H9 (cell line): ENCODE measurements at regions not wholly inside any gene's neighbourhood (a gene's known extent, or its start where the extent isn't known, plus 50 kb on each side); places are given as distances from the start of the nearest gene placed in this dataset.

Source experiments
- DNase-seq: peaks from one replicate; pipeline ENCODE4 v3.0.0-alpha.2; 2017
- H2AFZ ChIP-seq: one replicate; pipeline ENCODE4 v1.6.1; 2013; ENCODE audit warnings: mild to moderate bottlenecking, low read length, control low read depth, moderate library complexity
- H2AK5ac ChIP-seq: 2 replicates; pipeline ENCODE4 v1.6.1; 2013; ENCODE audit warnings: low read length, control low read depth, mixed read lengths; ENCODE audit not compliant: insufficient read length
- H2BK120ac ChIP-seq: one replicate; pipeline ENCODE4 v1.6.1; 2013; ENCODE audit warnings: low read depth, mild to moderate bottlenecking, low read length, control low read depth, inconsistent platforms; ENCODE audit not compliant: poor library complexity, severe bottlenecking
- H2BK12ac ChIP-seq: 2 replicates; pipeline ENCODE4 v1.6.1; 2013; ENCODE audit warnings: low read length, control low read depth, mixed read lengths, low read depth; ENCODE audit not compliant: insufficient read length
- H2BK15ac ChIP-seq: 2 replicates; pipeline ENCODE4 v1.6.1; 2013; ENCODE audit warnings: low read depth, low read length, control low read depth
- H2BK20ac ChIP-seq: one replicate; pipeline ENCODE4 v1.6.1; 2013; ENCODE audit warnings: low read depth, mild to moderate bottlenecking, low read length, control low read depth, inconsistent platforms; ENCODE audit not compliant: poor library complexity, severe bottlenecking
- H2BK5ac ChIP-seq: 2 replicates; pipeline ENCODE4 v1.6.1; 2013; ENCODE audit warnings: low read length, control low read depth, mixed read lengths; ENCODE audit not compliant: insufficient read length
- H3K14ac ChIP-seq: 2 replicates; pipeline ENCODE4 v1.6.1; 2013; ENCODE audit warnings: low read length, control low read depth; ENCODE audit not compliant: insufficient read depth
- H3K18ac ChIP-seq: 2 replicates; pipeline ENCODE4 v1.6.1; 2013; ENCODE audit warnings: low read depth, mild to moderate bottlenecking, mixed read lengths, low read length, control low read depth; ENCODE audit not compliant: insufficient read length
- H3K23ac ChIP-seq: 2 replicates; pipeline ENCODE4 v1.6.1; 2013; ENCODE audit warnings: low read length, control low read depth, mixed read lengths, low read depth; ENCODE audit not compliant: insufficient read length
- H3K23me2 ChIP-seq: 2 replicates; pipeline ENCODE4 v1.6.1; 2013; ENCODE audit warnings: low read depth, mild to moderate bottlenecking, mixed read lengths, low read length, control low read depth; ENCODE audit not compliant: insufficient read length, poor library complexity, severe bottlenecking
- H3K27ac ChIP-seq: 2 replicates; pipeline ENCODE4 v1.5.1; 2013; ENCODE audit warnings: low read length, control low read depth, mixed read lengths, low read depth; ENCODE audit not compliant: insufficient read length
- H3K27me3 ChIP-seq: 2 replicates; pipeline ENCODE4 v1.6.1; 2013; ENCODE audit warnings: low read length, control low read depth, inconsistent platforms; ENCODE audit not compliant: insufficient read depth
- H3K4ac ChIP-seq: 2 replicates; pipeline ENCODE4 v1.6.1; 2013; ENCODE audit warnings: low read depth, mild to moderate bottlenecking, control low read depth, inconsistent platforms, low read length, moderate library complexity
- H3K4me1 ChIP-seq: 2 replicates; pipeline ENCODE4 v1.6.1; 2013; ENCODE audit warnings: low read length, control low read depth, inconsistent platforms; ENCODE audit not compliant: insufficient read depth
- H3K4me2 ChIP-seq: 2 replicates; pipeline ENCODE4 v1.6.1; 2013; ENCODE audit warnings: low read length, control low read depth, mixed read lengths; ENCODE audit not compliant: insufficient read length, insufficient read depth
- H3K56ac ChIP-seq: 2 replicates; pipeline ENCODE4 v1.6.1; 2013; ENCODE audit warnings: low read depth, mild to moderate bottlenecking, mixed read lengths, low read length, control low read depth; ENCODE audit not compliant: insufficient read length
- H3K79me1 ChIP-seq: 2 replicates; pipeline ENCODE4 v1.6.1; 2013; ENCODE audit warnings: low read depth, mild to moderate bottlenecking, moderate library complexity, low read length, control low read depth, inconsistent platforms; ENCODE audit not compliant: insufficient read depth, poor library complexity, severe bottlenecking
- H3K79me2 ChIP-seq: 2 replicates; pipeline ENCODE4 v1.6.1; 2013; ENCODE audit warnings: low read length, control low read depth, inconsistent platforms; ENCODE audit not compliant: insufficient read depth
- H3K9ac ChIP-seq: 2 replicates; pipeline ENCODE4 v1.6.1; 2013; ENCODE audit warnings: low read length, control low read depth, mixed read lengths; ENCODE audit not compliant: insufficient read length; ENCODE audit errors: extremely low read depth
- H3K9me3 ChIP-seq: one replicate; pipeline ENCODE4 v1.6.1; 2013; ENCODE audit warnings: low read depth, low read length, inconsistent platforms; ENCODE audit not compliant: control insufficient read depth
- H3T11ph ChIP-seq: one replicate; pipeline ENCODE4 v1.6.1; 2013; ENCODE audit warnings: mild to moderate bottlenecking, low read length, control low read depth, inconsistent platforms
- H4K20me1 ChIP-seq: one replicate; pipeline ENCODE4 v1.6.1; 2013; ENCODE audit not compliant: control insufficient read depth, insufficient read length, insufficient read depth
- H4K5ac ChIP-seq: 2 replicates; pipeline ENCODE4 v1.6.1; 2013; ENCODE audit warnings: low read depth, mild to moderate bottlenecking, mixed read lengths, low read length, control low read depth; ENCODE audit not compliant: insufficient read length
- H4K8ac ChIP-seq: replicated peaks from 2 replicates; pipeline ENCODE4 v1.6.1; 2013; ENCODE audit warnings: low read length, control low read depth, mixed read lengths, low read depth; ENCODE audit not compliant: insufficient read length
- H4K91ac ChIP-seq: 2 replicates; pipeline ENCODE4 v1.6.1; 2013; ENCODE audit warnings: low read depth, mild to moderate bottlenecking, moderate library complexity, mixed read lengths, low read length, control low read depth; ENCODE audit not compliant: insufficient read length
- H3K27ac Mint-ChIP-seq, 3 experiments: 2 replicates in 2 of 3; 3 replicates in 1 of 3; pipeline ENCODE4 v1.8.0; 2020 to 2021; ENCODE audit warnings: mixed read lengths in 3 of 3, mild to moderate bottlenecking in 1 of 3, moderate library complexity in 1 of 3
- H3K27me3 Mint-ChIP-seq: 2 replicates; pipeline ENCODE4 v1.8.0; 2021; ENCODE audit warnings: low read depth, mild to moderate bottlenecking, moderate library complexity, mixed read lengths
- H3K36me3 Mint-ChIP-seq, 3 experiments: 2 replicates in 2 of 3; 3 replicates in 1 of 3; pipeline ENCODE4 v1.8.0; 2020 to 2021; ENCODE audit warnings: low read depth in 3 of 3, mixed read lengths in 3 of 3; ENCODE audit not compliant: insufficient read depth in 1 of 3
- H3K4me1 Mint-ChIP-seq, 2 experiments: 2 replicates each; pipeline ENCODE4 v1.8.0; 2020; ENCODE audit warnings: mixed read lengths in 2 of 2
- H3K4me3 Mint-ChIP-seq, 2 experiments: 2 replicates in 1 of 2; 3 replicates in 1 of 2; pipeline ENCODE4 v1.8.0; 2020 to 2021; ENCODE audit warnings: mild to moderate bottlenecking in 2 of 2, mixed read lengths in 2 of 2, moderate library complexity in 1 of 2
- H3K9me3 Mint-ChIP-seq, 2 experiments: 2 replicates in 1 of 2; 3 replicates in 1 of 2; pipeline ENCODE4 v1.8.0; 2020; ENCODE audit warnings: mild to moderate bottlenecking in 2 of 2, mixed read lengths in 2 of 2, moderate library complexity in 1 of 2
- CTCF ChIP-seq: fragments of 200-600 bp; sonication (generic); conservative IDR thresholded peaks from 3 replicates; pipeline ENCODE4 v1.8.0; 2021; ENCODE audit warnings: antibody characterized with exemption, mild to moderate bottlenecking
- WGBS: extraction: QIAGEN DNeasy Blood & Tissue Kit; methylation state at CpG from one replicate; pipeline ENCODE4 v1.1.7; 2013; ENCODE audit warnings: missing lambda C conversion rate, low lambda C conversion rate, mixed read lengths; ENCODE audit not compliant: insufficient read length; ENCODE audit errors: extremely low coverage; 5-methylcytosine and 5-hydroxymethylcytosine counted together

GRCh38 chr4:121216461-121216860, 52.3 kb upstream of the TNIP3 start:
- no peaks in the 10 kb centered on the region; a peak in 1 of 5 replicates for H3K9me3 Mint-ChIP-seq
- H3K27me3 Mint-ChIP-seq: no peaks in the 10 kb centered on the region; the same call in 1 of the 2 replicates
- H3K36me3 Mint-ChIP-seq: no peaks in the 10 kb centered on the region
- Histone ChIP-seq H3K27me3 (no peaks in the 10 kb centered on the region), H3K56ac (no peak overlapping the region), H3K4me2 (no peak overlapping the region), H3K79me2 (no peaks in the 10 kb centered on the region), H3K23me2 (no peaks in the 10 kb centered on the region), H2AK5ac (no peak overlapping the region), H2BK20ac (no peak overlapping the region), H2BK120ac (no peak overlapping the region), H3K14ac (no peak overlapping the region), H3K4me1 (no peaks in the 10 kb centered on the region), H3K9me3 (no peaks in the 10 kb centered on the region), H3K18ac (no peak overlapping the region), H3K9ac (no peak overlapping the region), H4K5ac (no peak overlapping the region), H4K91ac (no peak overlapping the region), H4K20me1 (no peaks in the 10 kb centered on the region), H2BK15ac (no peak overlapping the region), H2AFZ (no peak overlapping the region), H3K27ac (no peak overlapping the region), H3K4ac (no peak overlapping the region), H4K8ac (no peak overlapping the region), H3K23ac (no peak overlapping the region), H3K79me1 (no peaks in the 10 kb centered on the region), H2BK5ac (no peak overlapping the region), H3T11ph (no peak overlapping the region), H2BK12ac (no peak overlapping the region)
- no peak for TF ChIP-seq CTCF
- WGBS: no CpG with 5 or more reads among the region's 3 CpGs
- DNase-seq: no peak
- H3K27ac Mint-ChIP-seq: no peak overlapping the region
- H3K4me3 Mint-ChIP-seq: no peak overlapping the region
- H3K4me1 Mint-ChIP-seq: peaks cover 0 to 4% of the 10 kb centered on the region in 2 experiments; a peak in 1 of 4 replicates
